Sigmoid colon (tissue), 4 donors: ENCODE measurements at regions not wholly inside any gene's neighbourhood (a gene's known extent, or its start where the extent isn't known, plus 50 kb on each side); places are given as distances from the start of the nearest gene placed in this dataset.

Experiments used
- EP300 ChIP-seq, 4 donors: sonication (generic); formaldehyde crosslinking; IDR thresholded peaks; one replicate each; pipeline ENCODE4 v1.6.1; 2017; ENCODE audit warnings: antibody characterized with exemption in 4 of 4
- POLR2A ChIP-seq, 2 donors: fragments of 450-650 bp; IDR thresholded peaks; one replicate each; pipeline ENCODE4 v1.6.1; 2016; ENCODE audit warnings: antibody characterized with exemption in 2 of 2, mild to moderate bottlenecking in 2 of 2, moderate library complexity in 2 of 2
- POLR2AphosphoS5 ChIP-seq, 4 donors: sonication (generic); formaldehyde crosslinking; IDR thresholded peaks; one replicate each; pipeline ENCODE4 v1.6.1; 2017; ENCODE audit warnings: antibody characterized with exemption in 4 of 4
- TF ChIP-seq, protein P1 (sequence below), 4 experiments: fragments of 450-650 bp in 3 of 4; fragments of 200-600 bp in 1 of 4; IDR thresholded peaks; one replicate each; pipeline ENCODE4 v1.5.1; 2016 to 2019; ENCODE audit warnings: antibody characterized with exemption in 4 of 4, mild to moderate bottlenecking in 3 of 4, moderate library complexity in 2 of 4

DNA sequence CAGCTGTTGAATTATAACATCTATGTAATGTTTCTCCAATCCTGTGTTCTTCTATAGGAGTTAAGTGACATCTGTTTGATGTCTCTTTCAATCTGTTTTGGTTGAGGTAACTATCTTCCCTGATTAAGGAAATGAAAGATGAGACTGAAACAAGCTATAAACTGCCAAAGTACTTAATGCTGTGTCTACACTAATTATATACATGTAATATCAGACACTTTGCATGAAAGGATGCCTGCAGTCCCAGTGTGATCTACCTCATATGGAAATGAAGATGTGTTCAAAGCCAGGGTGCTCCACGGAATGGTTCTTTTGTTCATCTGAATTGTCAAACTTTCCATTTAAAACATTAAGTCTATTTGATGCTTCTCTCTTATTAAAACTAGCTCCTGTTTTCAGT is 958.3 kb downstream of the GALC start:
- TF ChIP-seq POLR2A (IDR thresholded peaks at IDR 0.05) (no peak), POLR2AphosphoS5 (IDR thresholded peaks at IDR 0.05) (no peak), EP300 (IDR thresholded peaks at IDR 0.05) (no peak)
- TF ChIP-seq, protein P1, sequence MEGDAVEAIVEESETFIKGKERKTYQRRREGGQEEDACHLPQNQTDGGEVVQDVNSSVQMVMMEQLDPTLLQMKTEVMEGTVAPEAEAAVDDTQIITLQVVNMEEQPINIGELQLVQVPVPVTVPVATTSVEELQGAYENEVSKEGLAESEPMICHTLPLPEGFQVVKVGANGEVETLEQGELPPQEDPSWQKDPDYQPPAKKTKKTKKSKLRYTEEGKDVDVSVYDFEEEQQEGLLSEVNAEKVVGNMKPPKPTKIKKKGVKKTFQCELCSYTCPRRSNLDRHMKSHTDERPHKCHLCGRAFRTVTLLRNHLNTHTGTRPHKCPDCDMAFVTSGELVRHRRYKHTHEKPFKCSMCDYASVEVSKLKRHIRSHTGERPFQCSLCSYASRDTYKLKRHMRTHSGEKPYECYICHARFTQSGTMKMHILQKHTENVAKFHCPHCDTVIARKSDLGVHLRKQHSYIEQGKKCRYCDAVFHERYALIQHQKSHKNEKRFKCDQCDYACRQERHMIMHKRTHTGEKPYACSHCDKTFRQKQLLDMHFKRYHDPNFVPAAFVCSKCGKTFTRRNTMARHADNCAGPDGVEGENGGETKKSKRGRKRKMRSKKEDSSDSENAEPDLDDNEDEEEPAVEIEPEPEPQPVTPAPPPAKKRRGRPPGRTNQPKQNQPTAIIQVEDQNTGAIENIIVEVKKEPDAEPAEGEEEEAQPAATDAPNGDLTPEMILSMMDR (IDR thresholded peaks at IDR 0.05) = no peak
